Tibial nerve (tissue), 4 donors: ENCODE measurements at regions not wholly inside any gene's neighbourhood (a gene's known extent, or its start where the extent isn't known, plus 50 kb on each side); places are given as distances from the start of the nearest gene placed in this dataset.

Experiments used
- DNase-seq, 2 donors: peaks; one replicate each; pipeline ENCODE4 v3.0.0-alpha.2; 2019; ENCODE audit warnings: low spot score in 2 of 2
- H3K27ac ChIP-seq, 4 donors: fragments of 200-600 bp; sonication (generic) in 3 of 4; one replicate each; pipeline ENCODE4 v1.5.1; 2017 to 2019; ENCODE audit warnings: mild to moderate bottlenecking in 1 of 4
- H3K27me3 ChIP-seq, 2 donors: fragments of 200-600 bp; sonication (generic) in 1 of 2; one replicate each; pipeline versions ENCODE4 v1.5.1 to v1.6.0; 2017 to 2019
- H3K36me3 ChIP-seq, 3 donors: fragments of 200-600 bp; sonication (generic); one replicate each; pipeline ENCODE4 v1.5.1; 2018 to 2019
- H3K4me1 ChIP-seq, 4 donors: fragments of 200-600 bp; sonication (generic) in 3 of 4; one replicate each; pipeline ENCODE4 v1.5.1; 2017 to 2019
- H3K4me3 ChIP-seq, 4 donors: fragments of 200-600 bp; sonication (generic) in 3 of 4; one replicate each; pipeline ENCODE4 v1.5.1; 2017 to 2019; ENCODE audit warnings: mild to moderate bottlenecking in 1 of 4, moderate library complexity in 1 of 4
- H3K9me3 ChIP-seq, 4 donors: fragments of 200-600 bp; sonication (generic) in 3 of 4; one replicate each; pipeline ENCODE4 v1.5.1; 2017 to 2019
- EP300 ChIP-seq, 2 donors: sonication (generic); formaldehyde crosslinking; IDR thresholded peaks; one replicate each; pipeline ENCODE4 v1.6.1; 2017; ENCODE audit warnings: antibody characterized with exemption in 2 of 2, mild to moderate bottlenecking in 1 of 2
- POLR2A ChIP-seq, 2 donors: fragments of 450-650 bp; IDR thresholded peaks; one replicate each; pipeline ENCODE4 v1.6.1; 2017; ENCODE audit warnings: antibody characterized with exemption in 2 of 2, mild to moderate bottlenecking in 2 of 2, moderate library complexity in 2 of 2
- WGBS, 2 donors: methylation state at CpG; one replicate each; pipeline ENCODE4 v1.1.5; 2018; 5-methylcytosine and 5-hydroxymethylcytosine counted together
- TF ChIP-seq, protein P1 (sequence below), 5 experiments: fragments of 200-600 bp in 3 of 5; fragments of 450-650 bp in 2 of 5; sonication (generic) in 3 of 5; IDR thresholded peaks; one replicate each; pipeline ENCODE4 v1.5.1; 2016 to 2019; ENCODE audit warnings: antibody characterized with exemption in 5 of 5, mild to moderate bottlenecking in 3 of 5, moderate library complexity in 2 of 5

GRCh38 chr2:82098617-82099016, 1794.1 kb upstream of the LRRTM1 start:
- no peaks in the 10 kb centered on the region for H3K4me1 ChIP-seq
- H3K4me3 ChIP-seq: no peak overlapping the region
- H3K9me3 ChIP-seq: no peaks in the 10 kb centered on the region
- H3K27me3 ChIP-seq: no peaks in the 10 kb centered on the region
- no peak overlapping the region for H3K27ac ChIP-seq
- WGBS, 2 donors: 71 to 83% methylated on average over 1 of the region's 1 CpG
- no peak for DNase-seq
- TF ChIP-seq, protein P1, sequence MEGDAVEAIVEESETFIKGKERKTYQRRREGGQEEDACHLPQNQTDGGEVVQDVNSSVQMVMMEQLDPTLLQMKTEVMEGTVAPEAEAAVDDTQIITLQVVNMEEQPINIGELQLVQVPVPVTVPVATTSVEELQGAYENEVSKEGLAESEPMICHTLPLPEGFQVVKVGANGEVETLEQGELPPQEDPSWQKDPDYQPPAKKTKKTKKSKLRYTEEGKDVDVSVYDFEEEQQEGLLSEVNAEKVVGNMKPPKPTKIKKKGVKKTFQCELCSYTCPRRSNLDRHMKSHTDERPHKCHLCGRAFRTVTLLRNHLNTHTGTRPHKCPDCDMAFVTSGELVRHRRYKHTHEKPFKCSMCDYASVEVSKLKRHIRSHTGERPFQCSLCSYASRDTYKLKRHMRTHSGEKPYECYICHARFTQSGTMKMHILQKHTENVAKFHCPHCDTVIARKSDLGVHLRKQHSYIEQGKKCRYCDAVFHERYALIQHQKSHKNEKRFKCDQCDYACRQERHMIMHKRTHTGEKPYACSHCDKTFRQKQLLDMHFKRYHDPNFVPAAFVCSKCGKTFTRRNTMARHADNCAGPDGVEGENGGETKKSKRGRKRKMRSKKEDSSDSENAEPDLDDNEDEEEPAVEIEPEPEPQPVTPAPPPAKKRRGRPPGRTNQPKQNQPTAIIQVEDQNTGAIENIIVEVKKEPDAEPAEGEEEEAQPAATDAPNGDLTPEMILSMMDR (IDR thresholded peaks at IDR 0.05): no peak
- no peak for TF ChIP-seq POLR2A (IDR thresholded peaks at IDR 0.05)
- no peak for TF ChIP-seq EP300 (IDR thresholded peaks at IDR 0.05)
- H3K36me3 ChIP-seq: no peaks in the 10 kb centered on the region

DNA sequence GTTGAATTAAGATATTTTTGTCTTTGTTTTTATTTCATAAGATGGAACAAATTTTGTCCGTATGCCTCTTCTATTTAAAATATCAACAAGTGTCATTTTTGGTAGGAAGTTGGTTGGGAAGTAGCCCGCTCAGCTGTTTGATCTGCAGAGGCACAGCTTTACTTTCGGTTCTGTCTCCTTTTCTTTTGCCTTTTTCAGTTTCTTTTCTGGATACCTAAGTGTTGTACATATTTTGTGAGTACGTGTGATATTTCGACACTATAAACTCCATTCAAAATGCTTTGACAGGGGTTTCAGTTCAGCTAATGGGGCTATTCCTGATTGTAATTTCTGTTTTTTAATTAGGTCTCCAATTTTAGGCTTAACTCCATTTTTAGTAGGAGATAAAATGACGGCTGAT, 1785.0 kb upstream of the LRRTM1 start:
- H3K36me3 ChIP-seq: no peaks in the 10 kb centered on the region
- peaks cover 0 to 9% (median 0%) of the 10 kb centered on the region in 4 donors for H3K9me3 ChIP-seq
- H3K27me3 ChIP-seq: no peaks in the 10 kb centered on the region
- 62 to 70% methylated on average over 6 of the region's 6 CpGs for WGBS, 2 donors
- no peak for TF ChIP-seq EP300 (IDR thresholded peaks at IDR 0.05)
- no peak for TF ChIP-seq POLR2A (IDR thresholded peaks at IDR 0.05)
- TF ChIP-seq, protein P1 (IDR thresholded peaks at IDR 0.05): no peak
- H3K4me1 ChIP-seq: no peaks in the 10 kb centered on the region
- no peak overlapping the region for H3K27ac ChIP-seq
- no peak for DNase-seq
- no peak overlapping the region for H3K4me3 ChIP-seq

DNA sequence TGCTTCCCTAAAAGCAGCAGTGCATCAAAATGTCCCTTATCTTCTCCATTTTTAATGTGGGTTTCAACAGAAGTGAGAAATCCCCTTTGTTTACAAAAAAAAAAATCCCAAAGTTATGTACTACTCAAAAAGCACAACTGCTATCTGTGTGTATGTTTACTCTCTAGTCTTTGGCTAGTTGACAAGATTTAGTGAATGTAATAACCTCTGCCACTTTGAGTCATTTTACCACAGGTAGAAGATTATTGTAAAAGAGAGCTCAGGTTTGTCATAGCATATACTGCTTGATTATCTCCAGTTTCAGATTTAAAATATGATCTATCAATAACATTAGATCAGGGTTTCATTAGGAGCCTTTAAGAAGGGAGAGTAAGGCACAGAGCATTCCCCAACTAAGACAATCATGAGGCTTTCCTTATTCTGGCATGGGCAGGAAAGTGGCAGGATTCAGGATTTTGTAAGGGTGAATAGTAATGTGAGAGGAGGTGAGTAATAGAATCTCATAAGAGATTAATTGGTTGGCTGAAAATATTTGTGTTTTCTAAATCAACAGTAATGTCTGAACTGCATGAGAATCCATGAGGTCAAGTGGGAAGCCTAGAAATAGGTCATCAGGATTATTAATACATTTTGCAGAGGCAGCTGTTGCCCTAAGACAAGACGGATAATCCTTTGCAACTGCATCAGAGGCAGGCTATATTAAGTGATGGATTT, 1780.3 kb upstream of the LRRTM1 start:
- no peak overlapping the region for H3K27ac ChIP-seq
- H3K4me1 ChIP-seq: no peaks in the 10 kb centered on the region
- TF ChIP-seq EP300 (IDR thresholded peaks at IDR 0.05): no peak
- TF ChIP-seq, protein P1 (IDR thresholded peaks at IDR 0.05): no peak
- no peak for TF ChIP-seq POLR2A (IDR thresholded peaks at IDR 0.05)
- H3K27me3 ChIP-seq: no peaks in the 10 kb centered on the region
- H3K9me3 ChIP-seq: peaks cover 0 to 9% (median 0%) of the 10 kb centered on the region in 4 donors
- no peak overlapping the region for H3K4me3 ChIP-seq
- WGBS, 2 donors: 66 to 82% methylated on average over 1 of the region's 1 CpG
- no peaks in the 10 kb centered on the region for H3K36me3 ChIP-seq
- DNase-seq: no peak

GRCh38 chr2:82075875-82076274, 1771.3 kb upstream of the LRRTM1 start:
- TF ChIP-seq, protein P1 (IDR thresholded peaks at IDR 0.05): no peak
- TF ChIP-seq POLR2A (IDR thresholded peaks at IDR 0.05) (no peak), EP300 (IDR thresholded peaks at IDR 0.05) (no peak)
- Histone ChIP-seq H3K4me1 (no peaks in the 10 kb centered on the region), H3K27ac (no peak overlapping the region), H3K36me3 (no peaks in the 10 kb centered on the region), H3K4me3 (no peak overlapping the region), H3K9me3 (no peaks in the 10 kb centered on the region), H3K27me3 (no peaks in the 10 kb centered on the region)
- WGBS, 2 donors: 91 to 92% methylated on average over 2 of the region's 2 CpGs
- DNase-seq: no peak

DNA sequence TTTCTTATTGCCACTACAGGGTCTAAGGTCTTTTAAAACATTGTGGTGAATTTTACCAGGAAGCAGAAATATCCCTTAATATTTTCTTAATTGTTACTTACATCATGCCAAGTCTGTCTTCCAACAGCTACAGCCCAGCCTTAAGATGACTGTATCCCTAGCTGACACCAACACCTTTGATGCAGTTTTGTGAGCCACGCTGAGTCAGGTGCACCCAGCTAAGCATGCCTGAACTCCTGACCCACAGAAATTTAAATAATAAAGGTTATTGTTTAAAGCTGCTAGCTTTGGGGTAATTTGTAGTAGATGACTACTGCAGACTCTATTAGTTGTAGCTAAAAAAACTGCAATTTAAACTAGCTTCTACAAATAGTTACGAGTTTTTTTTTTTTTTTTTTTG, 1757.9 kb upstream of the LRRTM1 start:
- Histone ChIP-seq H3K9me3 (no peaks in the 10 kb centered on the region), H3K36me3 (no peaks in the 10 kb centered on the region), H3K4me1 (no peaks in the 10 kb centered on the region), H3K27ac (no peak overlapping the region), H3K4me3 (no peak overlapping the region), H3K27me3 (no peaks in the 10 kb centered on the region)
- no peak for DNase-seq
- TF ChIP-seq POLR2A (IDR thresholded peaks at IDR 0.05): no peak
- TF ChIP-seq, protein P1 (IDR thresholded peaks at IDR 0.05): no peak
- TF ChIP-seq EP300 (IDR thresholded peaks at IDR 0.05): no peak
- 50 to 54% methylated on average over 2 of the region's 2 CpGs for WGBS, 2 donors
